Keratinocyte (primary cell): ENCODE measurements at regions not wholly inside any gene's neighbourhood (a gene's known extent, or its start where the extent isn't known, plus 50 kb on each side); places are given as distances from the start of the nearest gene placed in this dataset.

Experiments
- DNase-seq: peaks from one replicate; pipeline ENCODE4 v3.0.0-alpha.2; 2011; ENCODE audit warnings: low read depth, missing footprints, low spot score
- FAIRE-seq: peaks from 2 replicates; lab custom pipeline; 2011; peaks lifted over from hg19 to GRCh38; lab: Jason Lieb, UNC
- H2AFZ ChIP-seq: 2 replicates; pipeline ENCODE4 v1.6.0; 2012; ENCODE audit warnings: low read length, control low read depth, inconsistent platforms; ENCODE audit not compliant: control insufficient read depth
- H3K27ac ChIP-seq: 2 replicates; pipeline ENCODE4 v1.5.1; 2011; ENCODE audit warnings: low read length; ENCODE audit not compliant: control insufficient read depth, insufficient read depth
- H3K27me3 ChIP-seq: 3 replicates; pipeline ENCODE4 v1.6.0; 2011; ENCODE audit warnings: low read length; ENCODE audit not compliant: control insufficient read depth, insufficient read depth; ENCODE audit errors: extremely low read depth
- H3K36me3 ChIP-seq, 2 experiments: 2 replicates in 1 of 2; 3 replicates in 1 of 2; pipeline ENCODE4 v1.5.1; 2011; ENCODE audit warnings: low read length in 2 of 2, mild to moderate bottlenecking in 1 of 2; ENCODE audit not compliant: control insufficient read depth in 2 of 2, insufficient read depth in 2 of 2; ENCODE audit errors: extremely low read depth in 1 of 2
- H3K4me1 ChIP-seq: 3 replicates; pipeline ENCODE4 v1.5.1; 2011; ENCODE audit warnings: low read length; ENCODE audit not compliant: control insufficient read depth, insufficient read depth; ENCODE audit errors: extremely low read depth
- H3K4me2 ChIP-seq: 3 replicates; pipeline ENCODE4 v1.6.0; 2011; ENCODE audit warnings: low read depth, low read length; ENCODE audit not compliant: control insufficient read depth, insufficient read depth; ENCODE audit errors: extremely low read depth
- H3K4me3 ChIP-seq, 3 experiments: fragments of 200-600 bp in 1 of 3; sonication (generic) in 1 of 3; 2 replicates in 2 of 3; 3 replicates in 1 of 3; pipeline ENCODE4 v1.5.1; 2011 to 2016; ENCODE audit warnings: low read length in 3 of 3, mild to moderate bottlenecking in 3 of 3, control low read depth in 2 of 3, inconsistent platforms in 1 of 3, low read depth in 1 of 3, mixed read lengths in 1 of 3, mixed run types in 1 of 3, moderate library complexity in 1 of 3; ENCODE audit not compliant: control insufficient read depth in 2 of 3, insufficient read depth in 2 of 3; ENCODE audit errors: extremely low read depth in 1 of 3
- H3K79me2 ChIP-seq: 2 replicates; pipeline ENCODE4 v1.6.0; 2012; ENCODE audit warnings: low read length; ENCODE audit not compliant: control insufficient read depth, insufficient read depth
- H3K9ac ChIP-seq: 3 replicates; pipeline ENCODE4 v1.6.0; 2011; ENCODE audit warnings: low read length; ENCODE audit not compliant: control insufficient read depth, insufficient read depth; ENCODE audit errors: extremely low read depth
- H3K9me1 ChIP-seq: 3 replicates; pipeline ENCODE4 v1.6.0; 2011; ENCODE audit warnings: low read length; ENCODE audit not compliant: control insufficient read depth, insufficient read depth; ENCODE audit errors: extremely low read depth
- H3K9me3 ChIP-seq: 2 replicates; pipeline ENCODE4 v1.5.1; 2012; ENCODE audit warnings: low read depth, low read length; ENCODE audit not compliant: control insufficient read depth
- H4K20me1 ChIP-seq: 3 replicates; pipeline ENCODE4 v1.6.0; 2011; ENCODE audit warnings: low read length; ENCODE audit not compliant: control insufficient read depth, insufficient read depth; ENCODE audit errors: extremely low read depth
- EZH2 ChIP-seq: IDR thresholded peaks from one replicate; pipeline ENCODE4 v1.6.1; 2012; ENCODE audit warnings: inconsistent platforms, mild to moderate bottlenecking, low read length, moderate library complexity
- dilution Hi-C: fragments of 300-500 bp; cut with MboI; formaldehyde crosslinking; loops from one replicate; pipeline ENCODE4 v1.7.0; 2020; ENCODE audit warnings: low sequenced_read_pairs; ENCODE audit not compliant: extremely low pct_ligation_motif_present
- TF ChIP-seq, protein P1 (sequence below), 3 experiments: IDR thresholded peaks in 1 of 3; conservative IDR thresholded peaks in 1 of 3; optimal IDR thresholded peaks in 1 of 3; 2 replicates in 2 of 3; 3 replicates in 1 of 3; pipeline versions ENCODE3 to v1.5.1; 2011; ENCODE audit warnings: low read length in 3 of 3, mild to moderate bottlenecking in 3 of 3, moderate library complexity in 2 of 3, control low read depth in 1 of 3, inconsistent platforms in 1 of 3; ENCODE audit not compliant: insufficient read depth in 2 of 3; ENCODE audit errors: extremely low read depth in 1 of 3

DNA sequence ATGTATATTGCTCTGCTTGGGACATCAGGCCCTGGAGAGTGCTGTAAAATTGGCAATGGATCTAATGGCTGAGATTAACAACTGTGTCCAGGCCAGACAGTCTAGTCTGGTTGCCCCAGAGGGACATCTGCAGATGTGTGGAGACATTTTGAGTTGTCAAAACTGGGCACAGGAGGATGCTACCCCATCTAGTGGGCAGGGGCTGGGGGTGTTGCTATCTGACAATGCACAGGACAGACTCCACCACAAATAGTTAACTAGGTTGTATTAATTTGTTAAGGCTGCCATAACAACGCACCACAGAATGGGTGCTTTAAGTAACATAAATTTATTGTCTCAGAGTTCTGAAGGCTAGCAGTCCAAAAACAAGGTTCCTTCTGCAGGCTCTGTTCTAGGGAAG, 302.5 kb upstream of the AMIGO2 start:
- no peak overlapping the region for H3K9ac ChIP-seq
- H3K4me3 ChIP-seq = no peak overlapping the region
- dilution Hi-C loops = no loop called here
- no peak overlapping the region for H3K4me2 ChIP-seq
- no peaks in the 10 kb centered on the region for H3K36me3 ChIP-seq
- H3K79me2 ChIP-seq = no peaks in the 10 kb centered on the region
- H3K27me3 ChIP-seq = no peaks in the 10 kb centered on the region
- H3K4me1 ChIP-seq = peaks cover 10% of the 10 kb centered on the region
- TF ChIP-seq EZH2 = no peak
- TF ChIP-seq, protein P1, sequence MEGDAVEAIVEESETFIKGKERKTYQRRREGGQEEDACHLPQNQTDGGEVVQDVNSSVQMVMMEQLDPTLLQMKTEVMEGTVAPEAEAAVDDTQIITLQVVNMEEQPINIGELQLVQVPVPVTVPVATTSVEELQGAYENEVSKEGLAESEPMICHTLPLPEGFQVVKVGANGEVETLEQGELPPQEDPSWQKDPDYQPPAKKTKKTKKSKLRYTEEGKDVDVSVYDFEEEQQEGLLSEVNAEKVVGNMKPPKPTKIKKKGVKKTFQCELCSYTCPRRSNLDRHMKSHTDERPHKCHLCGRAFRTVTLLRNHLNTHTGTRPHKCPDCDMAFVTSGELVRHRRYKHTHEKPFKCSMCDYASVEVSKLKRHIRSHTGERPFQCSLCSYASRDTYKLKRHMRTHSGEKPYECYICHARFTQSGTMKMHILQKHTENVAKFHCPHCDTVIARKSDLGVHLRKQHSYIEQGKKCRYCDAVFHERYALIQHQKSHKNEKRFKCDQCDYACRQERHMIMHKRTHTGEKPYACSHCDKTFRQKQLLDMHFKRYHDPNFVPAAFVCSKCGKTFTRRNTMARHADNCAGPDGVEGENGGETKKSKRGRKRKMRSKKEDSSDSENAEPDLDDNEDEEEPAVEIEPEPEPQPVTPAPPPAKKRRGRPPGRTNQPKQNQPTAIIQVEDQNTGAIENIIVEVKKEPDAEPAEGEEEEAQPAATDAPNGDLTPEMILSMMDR (optimal IDR thresholded peaks at IDR 0.05 in 1 of 3, IDR thresholded peaks at IDR 0.05 in 1 of 3, conservative IDR thresholded peaks at IDR 0.05 in 1 of 3; ENCODE audit: extremely low read depth in 1 of 3, insufficient read depth in 2 of 3, low read length in 3 of 3) = peak in 1 of 3 experiments; percentile 25
- H3K9me1 ChIP-seq = no peaks in the 10 kb centered on the region
- no peak for DNase-seq
- no peaks in the 10 kb centered on the region for H4K20me1 ChIP-seq
- no peak overlapping the region for H2AFZ ChIP-seq
- no peaks in the 10 kb centered on the region for H3K9me3 ChIP-seq
- no peak for FAIRE-seq
- no peak overlapping the region for H3K27ac ChIP-seq

DNA sequence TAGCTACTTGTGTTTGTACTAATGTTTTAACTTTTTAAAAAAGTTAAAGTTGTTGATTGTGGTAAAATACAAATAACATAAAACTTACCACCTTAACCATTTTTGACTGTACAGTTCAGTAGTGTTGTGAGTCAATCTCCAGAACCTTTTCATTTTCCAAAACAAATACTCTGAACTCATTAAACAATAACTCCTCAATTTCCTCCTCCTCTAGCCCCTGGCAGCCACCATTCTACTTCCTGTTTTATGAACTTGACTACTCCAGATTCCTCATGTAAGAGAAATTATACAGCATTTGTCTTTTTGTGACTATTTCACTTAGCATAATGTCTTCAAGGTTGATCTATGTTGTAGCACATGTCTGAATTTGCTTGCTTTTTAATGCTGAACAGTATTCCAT, 299.1 kb upstream of the AMIGO2 start:
- H3K27me3 ChIP-seq = no peaks in the 10 kb centered on the region
- no peaks in the 10 kb centered on the region for H3K79me2 ChIP-seq
- no peak overlapping the region for H3K9ac ChIP-seq
- H3K4me3 ChIP-seq = no peak overlapping the region
- TF ChIP-seq, protein P1 (optimal IDR thresholded peaks at IDR 0.05 in 1 of 3, IDR thresholded peaks at IDR 0.05 in 1 of 3, conservative IDR thresholded peaks at IDR 0.05 in 1 of 3; ENCODE audit: extremely low read depth in 1 of 3, insufficient read depth in 2 of 3, low read length in 3 of 3) = no peak
- no peak for TF ChIP-seq EZH2
- H3K27ac ChIP-seq = no peak overlapping the region
- H2AFZ ChIP-seq = peak overlapping the region; percentile 14
- no peaks in the 10 kb centered on the region for H3K9me3 ChIP-seq
- FAIRE-seq (no peak), DNase-seq (no peak)
- H3K36me3 ChIP-seq = no peaks in the 10 kb centered on the region
- H3K4me2 ChIP-seq = no peak overlapping the region
- H3K4me1 ChIP-seq = peaks cover 15% of the 10 kb centered on the region
- H3K9me1 ChIP-seq = no peaks in the 10 kb centered on the region
- H4K20me1 ChIP-seq = no peaks in the 10 kb centered on the region
- dilution Hi-C loops = no loop called here
